Amniotic epithelial cell (primary cell): ENCODE measurements at regions not wholly inside any gene's neighbourhood (a gene's known extent, or its start where the extent isn't known, plus 50 kb on each side); places are given as distances from the start of the nearest gene placed in this dataset.
"Not testable (repeated sequence)": the region's sequence is repeated elsewhere in the genome, so short reads cannot be mapped to it uniquely, and the experiment has no call there.

Source experiments
- DNase-seq: peaks from one replicate; pipeline ENCODE4 v3.0.0-alpha.2; 2010; ENCODE audit warnings: low read depth

- no peak for DNase-seq
Observed at GRCh38 chr1:188735567-188735966, 1742.1 kb downstream of the BRINP3 start.

- DNase-seq = not testable (repeated sequence)
Observed at GRCh38 chr1:188749275-188749674, 1728.4 kb downstream of the BRINP3 start.

- DNase-seq = not testable (repeated sequence)
Observed at GRCh38 chr1:188752027-188752426, 1725.6 kb downstream of the BRINP3 start.

GRCh38 chr1:188757747-188758146 is 1719.9 kb downstream of the BRINP3 start:
- DNase-seq = not testable (repeated sequence)

- peak; percentile 66 for DNase-seq
Observed at GRCh38 chr1:188761226-188761625, 1716.4 kb downstream of the BRINP3 start.

- DNase-seq = no peak
Observed at GRCh38 chr1:188762166-188762743, 1715.4 kb downstream of the BRINP3 start.

GRCh38 chr1:188763541-188763940 is 1714.1 kb downstream of the BRINP3 start:
- DNase-seq = peak; percentile 56

- no peak for DNase-seq
Observed at GRCh38 chr1:188769181-188769580, 1708.5 kb downstream of the BRINP3 start.

GRCh38 chr1:188769936-188770335 is 1707.7 kb downstream of the BRINP3 start:
- DNase-seq = no peak

- DNase-seq = no peak
Observed at GRCh38 chr1:188778578-188778977, 1699.1 kb downstream of the BRINP3 start.

GRCh38 chr1:188782220-188782841 is 1695.3 kb downstream of the BRINP3 start:
- DNase-seq = peak; percentile 66

GRCh38 chr1:188794969-188795368 is 1682.7 kb downstream of the BRINP3 start:
- DNase-seq = no peak

GRCh38 chr1:188812153-188812552 is 1665.5 kb downstream of the BRINP3 start:
- DNase-seq = not testable (repeated sequence)

GRCh38 chr1:188812836-188813573 is 1664.7 kb downstream of the BRINP3 start:
- DNase-seq = not testable (repeated sequence)

- DNase-seq = no peak
Observed at GRCh38 chr1:188817814-188818213, 1659.8 kb downstream of the BRINP3 start.

- DNase-seq = peak; percentile 7
Observed at GRCh38 chr1:188822248-188822647, 1655.4 kb downstream of the BRINP3 start.

- DNase-seq = peak; percentile 20
Observed at GRCh38 chr1:188825471-188825870, 1652.2 kb downstream of the BRINP3 start.

GRCh38 chr1:188826800-188827199 is 1650.9 kb downstream of the BRINP3 start:
- no peak for DNase-seq

GRCh38 chr1:188827400-188827799 is 1650.3 kb downstream of the BRINP3 start:
- DNase-seq = no peak

- not testable (repeated sequence) for DNase-seq
Observed at GRCh38 chr1:188841111-188841696, 1636.5 kb downstream of the BRINP3 start.

- no peak for DNase-seq
Observed at GRCh38 chr1:188846468-188846867, 1631.2 kb downstream of the BRINP3 start.

GRCh38 chr1:188857526-188858087 is 1620.1 kb downstream of the BRINP3 start:
- DNase-seq = no peak
